ENCODE measurements at regions not wholly inside any gene's neighbourhood (a gene's known extent, or its start where the extent isn't known, plus 50 kb on each side); places are given as distances from the start of the nearest gene placed in this dataset.

DNA sequence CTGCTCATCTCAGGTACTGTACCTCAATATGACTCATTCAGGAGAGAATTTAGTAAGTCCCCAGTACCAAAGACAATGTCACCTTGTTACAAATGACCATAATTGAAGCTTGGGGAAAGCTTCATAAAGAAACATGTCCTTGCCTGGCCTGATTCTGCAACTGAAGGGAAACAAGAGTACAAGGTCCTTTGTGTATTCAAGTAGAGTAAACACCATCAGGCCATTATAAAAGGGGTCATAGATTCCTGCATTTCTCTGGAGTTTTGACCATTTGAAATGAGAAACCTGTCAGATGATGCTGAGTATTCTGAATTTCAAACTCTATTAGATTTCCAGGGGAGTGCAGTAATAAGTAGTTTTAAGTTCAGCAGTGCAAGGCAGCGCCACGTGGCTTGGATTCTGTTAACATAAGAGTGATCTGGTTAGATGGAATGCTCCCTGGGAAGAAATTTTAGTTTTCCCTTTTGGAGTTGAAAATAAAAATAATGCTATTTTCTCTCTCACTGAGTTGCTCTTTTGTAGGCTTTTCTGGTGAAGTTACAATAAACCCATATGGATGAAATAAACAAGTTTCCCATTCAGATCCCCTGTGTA, 1054.3 kb downstream of the EPHA7 start:
- no peak for DNase-seq (ENCODE audit: low spot score)
- intact Hi-C loops (cut with DNase I): no loop called here

DNA sequence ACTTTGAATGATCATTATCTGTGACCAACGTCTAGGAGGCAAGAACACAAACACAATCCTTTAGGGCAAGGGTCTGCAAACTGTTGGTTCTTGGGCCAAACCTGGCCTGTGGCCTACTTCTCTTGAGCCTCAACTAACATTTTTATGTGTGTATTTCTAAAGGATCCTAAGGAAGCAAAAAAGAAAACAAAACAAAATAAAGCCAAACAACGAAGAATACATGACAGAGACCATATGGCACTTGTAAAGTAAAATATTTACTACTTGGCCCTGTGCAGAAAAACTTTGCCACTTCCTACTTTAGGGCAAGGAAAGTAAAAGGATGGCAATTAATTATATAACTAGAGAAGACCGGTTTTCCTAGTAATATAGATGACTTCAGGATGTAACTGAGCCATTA, 1056.2 kb downstream of the EPHA7 start:
- intact Hi-C loops (cut with DNase I): no loop called here
- DNase-seq (ENCODE audit: low spot score): no peak

- intact Hi-C loops (cut with DNase I): no loop called here
- no peak for DNase-seq (ENCODE audit: low spot score)
Observed at GRCh38 chr6:92362404-92362803, 1057.0 kb downstream of the EPHA7 start.

GRCh38 chr6:92361990-92362389, 1057.4 kb downstream of the EPHA7 start:
- no peak for DNase-seq (ENCODE audit: low spot score)
- intact Hi-C loops (cut with DNase I): no loop called here

DNA sequence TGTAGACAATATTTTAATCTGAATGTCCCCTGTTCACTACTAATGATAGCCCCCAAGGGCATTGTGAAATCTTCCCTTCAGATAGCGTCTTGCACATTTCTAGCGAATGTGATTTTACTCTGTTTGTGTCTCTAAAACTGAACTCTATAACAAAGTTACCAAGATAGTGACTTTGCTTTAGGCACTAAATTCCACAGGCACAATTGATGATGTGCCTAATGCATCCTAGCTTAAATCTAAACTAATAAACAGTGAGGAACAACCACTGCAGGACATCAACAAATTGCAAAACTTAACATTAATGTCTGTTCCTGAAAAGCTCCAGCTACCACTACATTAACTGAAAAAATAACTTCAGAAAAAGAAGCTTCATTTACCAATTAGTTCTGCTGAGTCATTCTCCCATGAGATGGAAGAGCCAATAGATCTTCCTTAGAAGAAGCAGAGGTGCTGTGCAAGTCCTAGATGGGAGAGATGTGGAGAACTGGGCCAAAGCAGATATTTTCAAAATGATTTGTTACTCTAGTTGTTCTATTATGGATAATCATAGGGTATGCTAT, 1065.0 kb downstream of the EPHA7 start:
- no peak for DNase-seq (ENCODE audit: low spot score)
- intact Hi-C loops (cut with DNase I): no loop called here

- intact Hi-C loops (cut with DNase I): no loop called here
- DNase-seq (ENCODE audit: low spot score): no peak
Observed at GRCh38 chr6:92352130-92352529, 1067.2 kb downstream of the EPHA7 start.

GRCh38 chr6:92341201-92341600, 1078.2 kb downstream of the EPHA7 start:
- intact Hi-C loops (cut with DNase I): no loop called here

DNA sequence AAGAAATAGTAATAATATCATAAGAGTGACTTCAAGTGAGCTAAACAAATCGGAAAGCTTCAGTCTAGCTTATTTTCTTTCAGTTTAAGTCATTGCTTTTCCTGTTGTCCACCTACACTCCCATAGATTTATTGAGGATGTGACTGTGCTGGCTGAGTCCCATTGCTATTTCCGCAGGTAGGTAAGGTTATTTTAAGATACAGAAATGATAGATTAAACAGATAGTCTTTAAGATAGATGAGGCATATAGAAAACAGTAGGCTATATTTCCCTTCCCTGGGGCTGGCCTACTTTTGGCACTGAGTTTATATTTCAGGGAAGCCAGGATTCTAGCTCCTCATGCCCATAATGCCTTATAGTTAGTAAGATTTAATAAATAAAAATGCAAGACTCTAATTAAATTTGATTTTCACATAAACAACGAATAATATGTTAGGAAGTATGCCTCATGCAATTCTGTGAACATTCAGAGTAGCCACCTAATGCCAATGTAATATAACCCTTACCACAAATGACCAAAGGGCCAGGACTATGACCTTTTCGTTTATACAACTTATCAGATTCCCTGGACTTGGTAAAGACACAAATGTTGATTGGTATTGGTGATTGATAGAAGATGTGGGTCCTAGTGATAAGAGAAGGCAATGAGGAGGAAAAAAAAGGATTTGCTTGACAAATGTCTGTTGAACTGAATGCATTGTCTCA, 1079.3 kb downstream of the EPHA7 start:
- intact Hi-C loops (cut with DNase I): no loop called here
- DNase-seq (ENCODE audit: low spot score): no peak

More at GRCh38 chr6:92341201-92341600, 1078.2 kb downstream of the EPHA7 start:
- no peak for DNase-seq (ENCODE audit: low spot score)

DNA sequence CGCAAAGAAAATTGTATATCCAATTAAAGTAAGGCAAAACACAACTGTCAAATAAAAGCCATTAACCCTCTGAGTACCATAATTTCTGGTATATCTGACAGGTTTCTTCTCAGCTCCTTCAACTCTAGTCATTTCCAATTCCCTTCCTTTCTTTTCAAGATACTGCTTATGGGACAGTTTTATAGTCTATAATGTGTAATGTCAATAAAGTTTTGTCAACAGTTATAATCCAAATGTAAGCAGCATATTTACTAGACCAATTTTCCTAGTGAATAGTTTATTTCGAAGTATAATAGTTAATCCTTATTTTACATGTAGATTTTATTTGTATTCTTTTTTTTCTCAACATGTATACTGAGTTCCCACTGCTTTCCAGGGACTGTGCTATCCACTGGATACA, 1081.8 kb downstream of the EPHA7 start:
- DNase-seq (ENCODE audit: low spot score): no peak
- intact Hi-C loops (cut with DNase I): no loop called here

GRCh38 chr6:92329208-92329847, 1090.0 kb downstream of the EPHA7 start:
- no peak for DNase-seq (ENCODE audit: low spot score)
- intact Hi-C loops (cut with DNase I): no loop called here

DNA sequence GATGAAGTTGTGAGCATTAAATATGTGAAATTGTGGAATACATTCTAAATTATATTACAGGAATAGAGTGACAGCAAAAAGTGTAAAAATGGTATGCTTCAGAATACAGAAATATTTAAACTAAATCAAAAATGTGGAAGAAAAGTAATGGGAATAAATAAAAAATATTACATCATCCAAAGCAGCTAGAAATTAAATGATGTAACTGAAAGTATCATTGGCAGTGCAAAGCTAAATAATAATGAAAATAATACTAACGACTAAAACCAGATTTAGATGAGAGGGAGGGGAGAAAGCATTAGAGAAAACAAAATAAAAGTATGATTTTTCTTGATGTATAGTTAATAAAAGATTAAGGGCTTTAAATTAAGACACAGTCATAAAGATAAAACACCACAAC, 1104.0 kb downstream of the EPHA7 start:
- no peak for DNase-seq (ENCODE audit: low spot score)
- intact Hi-C loops (cut with DNase I): no loop called here

- no peak for DNase-seq (ENCODE audit: low spot score)
- intact Hi-C loops (cut with DNase I): no loop called here
Observed at GRCh38 chr6:92297101-92297500, 1122.3 kb downstream of the EPHA7 start.

DNA sequence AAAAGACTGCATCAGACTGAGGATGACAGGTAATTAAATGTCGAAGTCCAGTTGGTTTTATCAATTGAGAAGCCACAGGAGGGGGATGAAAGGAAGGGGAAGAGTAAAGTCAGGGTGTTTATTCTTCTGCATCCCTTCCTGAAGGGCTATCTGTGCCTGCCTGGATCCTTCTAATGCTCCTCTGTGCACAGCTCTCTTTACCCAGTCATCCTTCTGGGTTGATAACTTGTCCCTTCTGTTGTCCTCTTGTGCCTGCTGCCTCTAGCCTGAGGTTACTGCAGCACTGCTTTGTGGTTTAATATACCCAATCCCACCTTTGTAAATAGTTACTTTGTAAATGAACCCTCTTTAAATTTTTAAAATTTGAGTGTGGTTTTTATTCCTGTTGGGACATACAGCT, 1127.3 kb downstream of the EPHA7 start:
- no peak for DNase-seq (ENCODE audit: low spot score)
- intact Hi-C loops (cut with DNase I): no loop called here

- DNase-seq (ENCODE audit: low spot score): no peak
- intact Hi-C loops (cut with DNase I): no loop called here
Observed at GRCh38 chr6:92289831-92290230, 1129.5 kb downstream of the EPHA7 start.

DNA sequence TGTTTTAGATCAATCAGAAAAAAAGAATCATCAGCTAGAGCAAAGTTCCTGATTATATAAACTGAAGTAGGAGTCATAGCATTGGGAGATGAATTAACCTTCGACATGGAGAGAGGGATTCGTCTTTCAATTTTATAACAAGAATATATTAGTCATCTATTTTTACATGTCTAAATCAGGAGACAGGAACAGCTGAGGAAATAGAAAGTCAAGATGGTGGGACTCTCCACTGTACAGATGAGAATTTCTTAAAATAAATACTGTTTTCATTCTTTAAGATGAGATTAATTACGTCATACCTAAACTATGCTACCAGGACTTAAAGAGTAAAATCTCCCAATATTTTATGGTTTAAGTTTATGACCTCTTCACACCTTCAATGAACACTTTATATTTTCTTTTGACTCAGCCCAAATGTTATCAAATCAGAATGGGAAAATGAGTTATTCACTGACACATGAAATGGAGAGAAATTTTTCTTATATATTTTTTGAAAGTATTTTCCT, 1137.7 kb downstream of the EPHA7 start:
- intact Hi-C loops (cut with DNase I): no loop called here
- DNase-seq (ENCODE audit: low spot score): no peak

GRCh38 chr6:92275150-92275549, 1144.2 kb downstream of the EPHA7 start:
- intact Hi-C loops (cut with DNase I): no loop called here
- no peak for DNase-seq (ENCODE audit: low spot score)

DNA sequence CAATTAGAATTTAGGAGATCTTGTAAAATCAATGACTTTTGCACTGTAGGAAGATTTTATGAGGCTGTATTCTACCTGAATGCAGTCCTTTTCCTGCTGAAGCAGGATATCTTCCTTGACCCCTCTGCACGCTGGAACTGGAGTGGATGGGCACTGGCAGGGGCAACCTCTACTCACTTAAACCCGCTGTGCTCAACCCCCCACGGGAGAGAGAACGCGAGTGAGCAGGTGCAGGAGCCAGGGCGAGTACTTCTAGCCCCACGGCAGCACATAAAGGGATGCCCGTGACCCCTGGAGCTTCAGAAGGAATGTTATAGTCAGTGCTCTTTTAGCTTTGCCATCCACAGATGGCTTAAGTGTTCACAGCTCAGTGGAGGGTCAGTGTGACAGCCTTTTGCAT, 1144.8 kb downstream of the EPHA7 start:
- DNase-seq (ENCODE audit: low spot score): no peak
- intact Hi-C loops (cut with DNase I): no loop called here

- no peak for DNase-seq (ENCODE audit: low spot score)
- intact Hi-C loops (cut with DNase I): no loop called here
Observed at GRCh38 chr6:92273694-92274093, 1145.7 kb downstream of the EPHA7 start.

DNA sequence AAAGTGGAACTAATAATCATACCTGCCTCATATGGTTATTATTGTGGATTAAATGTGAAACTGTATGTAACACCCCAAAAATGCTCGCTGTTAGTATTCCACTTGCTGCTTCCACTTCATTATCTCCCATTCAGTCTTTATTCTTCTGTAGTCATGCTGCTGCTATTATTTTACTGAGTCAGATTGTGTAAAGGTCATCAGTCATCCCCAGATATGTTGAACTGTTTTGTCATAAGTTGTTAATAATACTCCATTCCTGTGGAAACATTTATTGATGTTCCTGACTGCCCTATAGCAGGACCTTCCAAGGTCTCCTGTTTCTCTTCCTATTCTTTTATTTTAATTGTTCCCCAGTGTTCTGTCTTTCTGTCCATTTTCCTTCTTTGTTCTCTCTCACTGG, 1148.3 kb downstream of the EPHA7 start:
- intact Hi-C loops (cut with DNase I): no loop called here

GRCh38 chr6:92270365-92270764, 1149.0 kb downstream of the EPHA7 start:
- intact Hi-C loops (cut with DNase I): no loop called here
- DNase-seq (ENCODE audit: low spot score): no peak

More for the DNA sequence above, 1148.3 kb downstream of the EPHA7 start:
- no peak for DNase-seq (ENCODE audit: low spot score)

DNA sequence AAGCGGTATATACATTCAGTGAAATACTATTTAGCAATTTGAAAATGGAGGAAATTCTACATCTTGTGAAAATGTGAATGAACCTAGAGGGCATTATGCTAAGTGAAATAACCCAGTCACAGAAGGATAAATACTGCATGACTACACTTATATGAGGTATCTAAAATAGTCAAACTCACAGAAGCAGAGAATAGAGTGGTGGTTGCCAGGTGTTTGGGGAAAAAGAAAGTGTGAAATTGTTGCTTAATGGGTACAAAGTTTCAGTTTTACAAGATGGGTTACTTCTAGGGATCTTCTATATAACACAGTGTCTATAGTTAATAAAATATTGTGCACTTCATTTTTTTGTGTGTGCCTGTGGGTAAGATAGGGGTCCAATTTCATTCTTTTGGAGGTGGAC, 1152.0 kb downstream of the EPHA7 start:
- no peak for DNase-seq (ENCODE audit: low spot score)
- intact Hi-C loops (cut with DNase I): no loop called here
